WI38 (cell line): ENCODE measurements at regions not wholly inside any gene's neighbourhood (a gene's known extent, or its start where the extent isn't known, plus 50 kb on each side); places are given as distances from the start of the nearest gene placed in this dataset.

Source experiments
- H3K4me3 ChIP-seq: 2 replicates; pipeline ENCODE4 v1.5.1; 2011; ENCODE audit warnings: low read depth, mild to moderate bottlenecking, control low read depth, low read length
- TF ChIP-seq, protein P1 (sequence below): IDR thresholded peaks from 2 replicates; pipeline ENCODE4 v1.5.1; 2012; ENCODE audit warnings: low read depth, mild to moderate bottlenecking, control low read depth, low read length

DNA sequence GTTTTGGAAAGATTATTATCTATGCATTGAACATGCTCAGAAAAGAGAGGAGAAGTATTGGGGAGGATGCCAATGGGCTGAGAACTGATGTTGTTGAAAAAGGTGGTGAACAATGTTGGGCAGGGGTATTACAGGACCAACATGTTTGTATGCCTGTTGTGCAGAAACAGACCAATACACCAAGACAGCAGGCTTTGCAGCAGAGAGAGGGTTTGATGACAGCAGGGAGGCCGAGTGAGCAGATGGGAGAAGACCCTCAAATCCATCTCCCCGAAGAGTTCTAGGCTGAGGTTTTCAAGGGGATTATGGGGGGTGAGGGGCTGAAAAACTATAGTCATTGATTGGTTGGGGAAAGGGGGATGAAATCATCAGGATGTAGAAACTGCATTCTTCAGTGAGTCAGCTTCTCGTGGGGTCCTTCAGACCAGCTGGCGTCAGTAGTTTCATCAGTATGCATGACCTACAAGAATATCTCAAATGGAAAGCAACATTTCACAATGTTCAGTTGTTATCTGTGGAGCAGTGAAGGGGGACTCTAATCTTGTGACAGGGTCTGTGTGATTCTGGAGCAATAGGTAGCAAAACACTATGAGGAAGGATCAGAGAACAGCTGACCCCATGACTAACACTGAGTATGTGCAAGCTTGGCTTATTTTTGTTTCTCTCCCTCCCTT, 167.8 kb downstream of the BAMBI start:
- TF ChIP-seq, protein P1, sequence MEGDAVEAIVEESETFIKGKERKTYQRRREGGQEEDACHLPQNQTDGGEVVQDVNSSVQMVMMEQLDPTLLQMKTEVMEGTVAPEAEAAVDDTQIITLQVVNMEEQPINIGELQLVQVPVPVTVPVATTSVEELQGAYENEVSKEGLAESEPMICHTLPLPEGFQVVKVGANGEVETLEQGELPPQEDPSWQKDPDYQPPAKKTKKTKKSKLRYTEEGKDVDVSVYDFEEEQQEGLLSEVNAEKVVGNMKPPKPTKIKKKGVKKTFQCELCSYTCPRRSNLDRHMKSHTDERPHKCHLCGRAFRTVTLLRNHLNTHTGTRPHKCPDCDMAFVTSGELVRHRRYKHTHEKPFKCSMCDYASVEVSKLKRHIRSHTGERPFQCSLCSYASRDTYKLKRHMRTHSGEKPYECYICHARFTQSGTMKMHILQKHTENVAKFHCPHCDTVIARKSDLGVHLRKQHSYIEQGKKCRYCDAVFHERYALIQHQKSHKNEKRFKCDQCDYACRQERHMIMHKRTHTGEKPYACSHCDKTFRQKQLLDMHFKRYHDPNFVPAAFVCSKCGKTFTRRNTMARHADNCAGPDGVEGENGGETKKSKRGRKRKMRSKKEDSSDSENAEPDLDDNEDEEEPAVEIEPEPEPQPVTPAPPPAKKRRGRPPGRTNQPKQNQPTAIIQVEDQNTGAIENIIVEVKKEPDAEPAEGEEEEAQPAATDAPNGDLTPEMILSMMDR, result no peak
- no peak overlapping the region for H3K4me3 ChIP-seq

GRCh38 chr10:28849309-28849708, 172.0 kb downstream of the BAMBI start:
- H3K4me3 ChIP-seq, result no peak overlapping the region
- TF ChIP-seq, protein P1, result no peak

GRCh38 chr10:28849821-28850220, 172.5 kb downstream of the BAMBI start:
- H3K4me3 ChIP-seq, result no peak overlapping the region
- TF ChIP-seq, protein P1, result no peak

DNA sequence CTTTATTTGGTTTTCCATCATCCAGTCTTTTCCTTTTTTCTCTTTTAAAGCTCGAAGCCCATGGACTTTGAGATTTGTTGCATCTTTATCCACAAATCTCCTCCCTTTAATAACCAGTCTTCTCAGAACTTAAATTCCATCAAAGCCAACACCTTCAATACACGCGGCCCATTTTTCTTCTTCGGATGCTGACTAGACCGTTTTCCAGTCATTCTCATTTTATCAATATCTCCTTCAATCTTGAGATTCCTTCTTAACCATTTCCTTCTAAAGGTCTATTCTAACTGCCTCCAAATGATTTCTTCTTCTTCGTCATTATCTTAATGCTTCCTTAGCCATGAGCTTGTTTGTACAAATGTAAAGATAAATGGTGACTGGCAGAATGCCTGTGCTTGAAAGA, 173.5 kb downstream of the BAMBI start:
- TF ChIP-seq, protein P1, result no peak
- H3K4me3 ChIP-seq, result no peak overlapping the region

DNA sequence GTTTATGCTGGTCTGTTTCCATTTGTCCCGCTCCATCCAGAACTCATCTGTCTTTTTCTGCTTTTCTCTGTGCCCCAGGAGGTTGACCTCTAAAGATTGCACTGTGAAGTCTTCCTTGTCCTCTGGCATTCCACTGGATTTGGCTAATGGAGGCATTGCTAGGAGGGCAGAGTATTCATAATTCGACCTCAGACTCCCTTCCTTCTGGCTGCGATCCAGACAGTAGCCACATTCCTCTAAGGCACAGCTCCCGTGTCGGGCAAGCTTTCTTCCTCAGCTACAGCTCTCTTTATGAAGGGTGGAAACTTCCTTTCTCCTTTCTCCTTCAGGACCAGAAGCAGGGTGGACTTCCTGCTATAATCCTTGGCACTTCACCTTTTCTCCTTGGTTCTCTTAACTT, 175.9 kb downstream of the BAMBI start:
- no peak overlapping the region for H3K4me3 ChIP-seq
- TF ChIP-seq, protein P1, result no peak

GRCh38 chr10:28857164-28857563, 179.8 kb downstream of the BAMBI start:
- TF ChIP-seq, protein P1, result no peak
- H3K4me3 ChIP-seq, result no peak overlapping the region

DNA sequence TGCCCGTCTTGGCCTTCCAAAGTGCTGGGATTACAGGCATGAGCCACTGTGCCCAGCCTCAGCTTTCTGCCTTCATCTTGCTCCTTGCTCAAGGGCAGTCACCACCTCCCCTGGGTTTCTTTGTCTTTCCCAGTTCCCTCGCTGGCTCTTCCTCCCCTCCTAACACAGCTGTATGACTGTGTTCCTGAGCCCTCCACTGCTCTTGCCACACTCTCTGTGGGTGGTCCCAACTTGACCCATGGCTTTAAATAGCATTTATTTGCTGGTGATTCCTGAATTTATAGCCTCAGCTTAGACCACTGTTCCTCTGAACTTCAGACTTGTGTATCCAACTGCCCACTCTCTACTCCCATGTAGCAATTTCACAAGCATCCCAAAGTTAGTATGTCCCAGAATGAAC, 181.3 kb downstream of the BAMBI start:
- H3K4me3 ChIP-seq, result no peak overlapping the region
- TF ChIP-seq, protein P1, result no peak
